Hypothalamus (tissue), 51 donors: ENCODE measurements at regions not wholly inside any gene's neighbourhood (a gene's known extent, or its start where the extent isn't known, plus 50 kb on each side); places are given as distances from the start of the nearest gene placed in this dataset.

Experiments
- DNase-seq, 51 donors: peaks; one replicate each; lab custom pipeline; 2025; lab: John Stamatoyannopoulos, UW

DNA sequence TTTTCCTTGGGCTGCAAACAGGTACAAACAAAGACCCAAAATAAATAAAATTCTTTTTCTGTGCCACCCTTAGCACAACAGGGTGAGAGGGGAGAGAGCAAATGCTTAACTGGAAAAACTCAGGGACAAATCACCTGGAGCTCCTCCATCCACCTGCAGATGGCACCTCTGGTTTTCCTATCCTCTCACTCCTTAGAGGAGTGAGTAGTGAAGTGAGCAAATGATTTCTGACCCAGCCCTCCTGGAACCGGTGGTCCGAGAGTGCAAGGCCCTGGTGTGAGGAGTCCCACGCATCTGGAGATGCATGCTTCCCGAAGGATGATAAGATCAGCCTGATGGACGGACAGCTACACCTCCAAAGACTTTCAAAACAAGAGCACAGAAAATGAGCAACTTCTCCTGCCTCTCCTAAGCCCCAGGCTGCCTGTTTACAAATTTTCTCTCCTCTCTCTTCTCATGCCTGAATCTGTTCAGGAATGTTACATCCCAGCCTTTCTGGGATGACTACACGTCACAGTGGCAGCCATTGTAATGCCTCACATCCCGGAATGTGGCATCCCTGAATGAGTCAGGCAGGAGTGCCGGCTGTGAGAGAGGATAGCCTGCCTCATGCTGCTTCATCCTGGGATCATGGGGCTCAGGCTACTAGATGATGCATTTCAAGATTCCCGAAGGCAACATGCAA, 86.4 kb downstream of the ADRB2 start:
- peak in 3 of 51 donors; percentile 12 to 24 (median 14) for DNase-seq

DNA sequence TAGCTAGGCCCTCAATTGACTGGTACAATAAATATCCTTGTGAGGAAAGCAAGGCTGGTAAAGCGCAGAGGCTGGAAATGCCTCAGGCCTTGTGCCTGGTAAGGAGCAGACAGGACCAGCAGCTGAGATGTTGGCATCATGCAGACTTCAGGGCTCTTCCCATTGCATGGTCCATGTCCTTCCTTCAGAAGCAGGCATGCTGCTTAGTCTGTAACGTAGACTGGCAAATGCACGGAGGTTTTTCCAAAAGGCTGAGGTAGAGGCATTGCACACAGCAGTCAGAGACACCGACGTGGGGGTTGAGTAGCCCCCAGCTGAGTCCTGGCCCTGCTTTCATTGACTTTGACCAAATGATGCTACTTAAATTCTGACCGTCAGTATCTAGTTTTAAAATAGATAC, 87.1 kb downstream of the ADRB2 start:
- DNase-seq, result no peak

DNA sequence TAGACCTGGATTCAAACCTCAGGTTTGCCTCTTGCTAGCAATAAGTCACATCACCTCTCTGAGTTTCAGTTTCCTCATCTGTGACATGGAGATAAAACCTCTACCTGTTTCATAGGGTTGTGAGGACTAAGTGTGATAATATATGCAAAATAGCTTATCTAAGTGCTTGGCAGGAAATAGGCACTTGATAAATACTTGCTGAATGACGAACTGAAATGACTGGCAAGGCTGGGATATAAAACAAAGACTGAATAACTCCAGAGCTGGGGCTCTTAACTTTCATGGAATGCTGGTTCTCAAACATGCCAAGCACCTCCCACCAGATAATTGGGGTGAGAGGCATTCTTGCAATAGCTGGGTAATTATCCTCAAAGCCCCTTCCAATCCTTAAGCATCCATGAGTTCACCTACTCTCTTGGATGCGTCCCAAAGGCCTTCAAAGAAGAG, 87.6 kb downstream of the ADRB2 start:
- DNase-seq, result no peak

DNA sequence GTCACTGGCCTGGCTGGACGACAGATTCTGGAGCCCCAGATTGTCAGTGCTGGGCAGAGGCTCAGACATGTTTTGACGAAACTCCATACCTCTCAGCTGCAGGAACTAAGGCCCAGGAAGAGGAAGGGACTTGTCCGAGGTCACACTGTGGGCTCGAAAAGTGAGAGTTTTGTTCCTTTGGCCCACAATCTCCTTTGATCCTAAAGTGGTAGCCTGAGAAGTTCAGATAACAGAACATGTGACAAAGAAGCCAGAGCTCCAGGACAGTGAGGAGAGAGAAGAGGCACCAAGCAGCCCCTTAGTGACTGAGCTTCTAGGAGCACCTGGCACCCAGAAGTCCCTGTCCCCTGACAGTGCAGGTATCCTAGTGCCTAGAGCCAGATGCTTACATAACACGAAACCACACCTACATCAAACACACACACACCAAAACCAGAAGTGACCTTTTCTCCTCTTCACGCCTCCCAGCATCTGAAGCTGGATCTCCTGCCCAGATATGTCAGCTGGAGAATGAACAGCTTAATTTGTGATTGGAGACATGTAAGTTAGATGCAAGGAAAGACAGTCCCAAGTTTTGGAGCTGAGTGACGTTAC, 88.9 kb downstream of the ADRB2 start:
- DNase-seq, result no peak

DNA sequence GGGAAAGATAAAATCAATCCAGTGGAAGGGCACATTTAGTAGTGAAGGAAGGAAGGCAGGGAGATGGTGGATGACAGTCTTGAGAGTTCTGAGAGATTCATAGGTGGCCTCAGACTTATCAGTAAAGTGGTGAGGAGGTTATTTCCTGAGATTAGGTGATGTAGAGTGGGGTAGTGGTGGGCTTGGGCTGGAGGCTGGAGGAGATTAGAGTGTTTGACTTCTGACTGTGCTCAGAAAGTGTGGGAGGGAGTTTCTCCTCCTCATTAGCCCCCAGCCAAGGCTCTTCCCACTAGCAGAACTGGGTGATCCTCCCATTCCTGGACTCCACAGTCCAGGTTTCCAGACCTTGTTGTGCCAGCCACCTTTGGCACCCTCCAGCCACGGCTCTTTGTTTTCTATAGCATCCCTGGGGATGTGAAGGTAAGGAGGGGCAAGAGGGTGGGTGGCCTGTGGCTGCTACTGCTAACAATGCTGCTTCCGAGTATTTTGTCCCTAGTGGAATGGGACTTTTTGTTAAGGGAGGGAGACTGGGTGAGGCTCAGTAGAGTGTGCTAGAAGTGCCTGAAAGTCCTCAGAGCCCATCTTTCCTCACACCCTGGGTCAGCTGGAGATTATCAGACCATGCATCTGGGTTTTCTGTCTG, 94.4 kb downstream of the ADRB2 start:
- no peak for DNase-seq

DNA sequence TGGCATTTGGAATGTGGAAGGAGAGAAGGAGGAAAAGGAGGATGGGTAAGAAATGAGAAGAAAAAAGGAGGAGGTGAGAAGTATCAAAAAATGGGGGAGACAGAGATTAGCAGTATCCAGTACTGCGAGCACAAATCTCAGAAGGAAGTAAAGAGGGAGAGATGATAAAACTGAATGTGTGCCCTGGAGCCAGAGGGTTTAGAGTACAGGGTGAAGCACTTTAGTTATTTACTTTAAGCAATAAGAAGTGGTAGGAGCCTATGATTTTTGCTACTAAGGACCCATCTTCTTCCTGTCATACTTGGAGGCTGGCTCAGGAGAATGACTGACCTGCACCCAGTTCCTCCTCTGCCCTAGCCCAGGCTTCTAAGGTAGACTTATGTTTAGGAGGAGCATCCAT, 94.9 kb downstream of the ADRB2 start:
- no peak for DNase-seq

DNA sequence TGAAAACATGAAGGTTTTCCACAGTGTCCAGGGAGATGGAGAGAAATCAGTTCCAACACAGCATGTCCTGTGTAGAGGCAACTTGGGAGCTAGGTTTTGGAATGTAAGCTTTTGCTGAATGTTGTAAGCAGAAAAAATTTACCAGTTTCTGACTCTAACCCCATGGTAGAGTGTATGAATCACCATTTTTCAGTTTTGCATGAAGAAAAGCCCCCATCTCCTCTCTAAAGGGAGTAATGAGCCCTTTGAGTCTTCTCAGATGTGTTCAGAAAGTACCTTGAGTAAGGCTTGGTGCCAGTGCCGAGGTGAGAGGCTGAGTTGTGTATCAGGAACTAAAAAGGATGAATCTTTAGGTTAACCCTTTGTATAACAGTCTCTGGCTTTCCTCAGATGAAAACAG, 96.2 kb downstream of the ADRB2 start:
- no peak for DNase-seq

DNA sequence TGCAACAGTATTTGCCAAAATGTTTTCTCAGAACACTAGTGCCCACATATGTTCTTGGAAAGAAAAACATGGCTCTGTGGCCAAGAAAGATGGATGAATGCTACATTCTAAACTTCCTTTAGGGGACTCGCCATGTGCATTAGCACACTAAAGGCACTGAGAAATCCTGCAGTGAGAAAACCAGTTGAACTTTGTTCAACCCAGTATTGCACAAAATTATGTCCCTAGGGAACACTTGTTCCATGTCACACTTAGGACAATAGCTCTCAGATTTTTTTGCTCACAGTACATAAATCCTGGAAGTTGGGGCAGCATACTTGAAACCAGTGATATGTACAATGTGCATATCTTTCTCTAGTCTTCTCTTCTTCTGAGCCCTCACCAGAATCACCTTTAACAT, 96.6 kb downstream of the ADRB2 start:
- no peak for DNase-seq

DNA sequence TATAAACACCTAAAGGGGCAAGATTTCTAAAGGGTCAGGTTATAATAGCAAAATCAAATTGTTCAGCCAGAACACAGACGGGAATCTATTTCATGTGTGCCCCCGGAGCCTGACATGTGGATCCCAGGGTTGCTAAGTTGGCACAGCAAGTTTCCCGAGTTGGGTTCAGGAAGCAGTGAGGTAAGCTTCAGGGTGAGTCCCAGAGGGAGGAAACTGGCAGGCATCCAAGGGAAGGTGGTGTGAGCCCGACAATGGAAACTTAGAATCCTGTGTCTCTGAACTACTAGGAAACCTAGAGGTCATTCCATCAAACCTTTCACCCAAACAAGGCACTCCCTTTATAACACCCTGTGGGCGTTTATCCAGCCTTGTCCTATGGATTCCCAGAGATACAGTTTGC, 98.4 kb downstream of the ADRB2 start:
- no peak for DNase-seq

DNA sequence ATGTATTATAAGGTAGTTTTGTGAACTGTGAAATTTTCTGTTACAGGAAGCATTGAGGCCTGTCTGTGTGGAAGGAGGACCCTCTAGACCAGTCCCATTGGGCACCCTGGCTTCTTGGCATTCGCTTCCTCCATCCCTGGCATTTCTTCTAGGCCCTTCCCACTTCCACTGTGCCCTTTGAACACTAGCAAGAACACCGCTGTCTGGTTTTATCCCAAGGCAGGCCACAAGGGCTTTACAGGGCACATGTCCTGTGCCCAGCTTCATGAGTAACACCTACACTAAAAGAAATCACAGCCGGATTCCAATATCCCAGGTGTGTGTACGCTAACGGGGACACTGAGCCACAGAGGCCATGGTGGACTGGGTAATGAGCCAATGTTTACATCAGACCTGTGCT, 99.8 kb downstream of the ADRB2 start:
- DNase-seq, result no peak

DNA sequence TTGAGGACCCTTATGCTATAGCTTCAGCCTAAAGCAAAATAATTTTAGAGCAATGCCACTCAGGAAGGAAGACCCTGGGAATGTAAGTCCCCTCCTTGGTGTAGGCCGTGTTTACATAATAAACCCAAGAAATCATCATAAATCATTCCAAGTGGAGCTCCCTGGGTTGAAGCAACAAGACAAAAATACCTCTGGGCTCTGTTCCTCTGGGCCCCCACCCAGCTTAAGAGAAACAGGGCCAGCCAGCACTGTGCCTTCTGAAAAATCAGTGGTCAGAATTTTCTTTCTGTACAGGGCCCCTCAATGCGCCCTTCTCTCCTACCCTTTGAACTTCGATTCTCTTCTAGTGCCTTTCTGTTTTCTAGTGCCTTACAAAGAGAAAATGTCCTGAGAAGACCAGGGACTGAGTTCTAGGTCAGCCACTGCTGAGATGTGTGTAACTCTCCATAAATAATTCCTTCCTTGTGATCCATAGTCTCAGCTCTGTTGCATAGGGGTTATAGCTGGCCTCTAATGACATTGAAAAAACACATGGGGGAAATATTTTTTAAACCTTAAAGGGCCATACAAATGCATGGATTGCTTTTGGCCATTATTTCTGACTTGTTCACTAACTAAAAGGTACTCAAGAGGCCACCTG, 101.0 kb downstream of the ADRB2 start:
- DNase-seq, result no peak

DNA sequence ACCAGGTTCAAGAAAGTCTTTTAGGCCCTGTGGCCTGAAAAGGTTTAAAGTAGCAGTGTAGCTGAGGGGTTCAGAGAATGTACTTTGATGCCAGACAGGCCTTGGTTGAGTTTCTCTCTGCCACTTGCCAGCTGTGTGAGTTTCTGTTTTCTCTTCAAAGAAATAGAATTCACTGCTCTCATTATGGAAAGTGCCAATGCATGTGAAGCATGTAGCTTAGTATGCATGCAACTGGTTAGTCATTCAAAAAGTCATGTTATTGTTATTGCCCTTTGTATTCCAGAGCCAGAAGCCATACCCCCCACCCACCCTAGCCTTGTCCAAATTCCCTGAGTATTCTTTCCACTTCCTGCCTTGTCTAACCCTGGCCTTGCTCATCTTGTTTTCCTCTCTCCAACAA, 101.7 kb downstream of the ADRB2 start:
- no peak for DNase-seq

DNA sequence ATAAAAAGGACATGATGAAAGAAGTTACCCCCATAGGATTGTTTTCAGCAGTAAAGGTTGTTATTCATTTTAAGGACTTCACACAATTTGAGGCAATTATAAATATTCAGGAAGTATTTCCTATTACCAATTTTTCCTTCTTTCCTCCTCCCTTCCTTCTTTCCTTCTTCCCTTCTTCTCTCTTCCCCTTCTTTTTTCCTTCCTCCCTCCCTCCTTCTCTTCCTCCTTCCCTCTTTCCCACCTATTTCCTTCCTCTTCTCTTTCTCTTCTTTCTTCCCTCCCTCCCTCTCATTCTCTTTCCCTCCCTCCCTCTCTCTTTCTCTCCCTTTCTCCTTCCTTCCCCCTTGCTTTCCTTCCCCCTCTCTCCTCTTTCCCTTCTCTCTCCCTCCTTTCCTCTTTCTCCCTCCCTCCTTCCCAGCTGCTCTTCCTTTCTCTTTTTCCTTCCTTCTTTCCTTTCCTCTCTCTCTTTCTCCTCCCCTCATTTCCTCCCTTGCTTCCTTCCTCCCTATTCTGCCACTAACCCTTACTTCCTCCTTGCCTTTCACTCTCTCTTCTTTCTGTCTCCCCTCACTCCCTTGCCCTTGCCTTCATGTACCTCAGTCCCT, 105.1 kb downstream of the ADRB2 start:
- no peak for DNase-seq

DNA sequence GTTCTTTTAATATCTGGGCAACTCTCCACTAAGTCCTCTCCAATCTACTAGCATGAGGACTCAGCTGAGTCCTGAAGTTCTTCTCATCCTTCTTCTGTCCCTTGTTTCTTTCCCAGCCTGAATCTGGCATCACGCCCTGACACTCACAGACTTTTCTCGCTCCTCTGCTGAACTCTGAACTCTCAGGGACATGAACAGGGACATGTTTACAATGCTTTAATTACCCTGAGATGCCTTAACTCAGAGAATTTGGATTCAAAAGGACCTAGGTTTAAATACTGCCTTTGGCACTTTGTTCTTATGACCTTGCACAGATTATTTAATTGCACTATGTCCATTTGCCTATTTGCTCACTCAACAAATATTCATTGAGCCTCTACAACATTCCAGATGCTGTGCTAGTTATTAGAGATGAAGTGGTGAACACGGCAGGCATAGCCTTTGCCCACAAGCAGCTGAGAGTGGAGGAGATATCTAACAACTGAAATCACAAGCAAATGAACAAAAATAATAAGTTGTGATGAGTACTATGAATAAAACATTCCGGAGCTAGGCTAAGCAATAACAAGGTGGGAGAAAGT, 106.0 kb downstream of the ADRB2 start:
- DNase-seq, result no peak

DNA sequence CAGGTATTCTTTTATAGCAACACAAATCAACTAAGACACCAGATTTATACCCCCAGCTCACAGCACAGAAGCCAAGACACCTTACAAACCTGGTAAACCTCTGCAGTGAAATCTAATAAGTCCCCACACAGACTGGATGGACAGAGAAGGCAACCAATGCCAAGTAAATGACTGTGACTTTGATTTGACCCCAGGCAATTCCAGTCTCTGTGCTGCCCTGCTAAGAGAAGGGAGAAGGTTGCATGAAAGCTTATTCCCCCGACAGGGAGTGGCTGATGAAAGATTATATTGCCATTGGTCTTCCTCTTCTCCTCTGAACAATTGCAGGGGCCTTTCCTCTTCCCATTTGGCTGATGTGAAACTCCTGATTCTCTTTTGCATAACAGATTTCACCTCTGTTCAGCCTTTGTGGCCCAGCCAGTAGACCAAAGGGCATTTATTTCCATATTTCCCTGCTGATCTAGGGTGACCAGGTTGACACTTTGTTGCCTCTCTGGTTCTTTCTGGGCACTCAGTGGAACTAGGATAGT, 107.6 kb downstream of the ADRB2 start:
- no peak for DNase-seq

DNA sequence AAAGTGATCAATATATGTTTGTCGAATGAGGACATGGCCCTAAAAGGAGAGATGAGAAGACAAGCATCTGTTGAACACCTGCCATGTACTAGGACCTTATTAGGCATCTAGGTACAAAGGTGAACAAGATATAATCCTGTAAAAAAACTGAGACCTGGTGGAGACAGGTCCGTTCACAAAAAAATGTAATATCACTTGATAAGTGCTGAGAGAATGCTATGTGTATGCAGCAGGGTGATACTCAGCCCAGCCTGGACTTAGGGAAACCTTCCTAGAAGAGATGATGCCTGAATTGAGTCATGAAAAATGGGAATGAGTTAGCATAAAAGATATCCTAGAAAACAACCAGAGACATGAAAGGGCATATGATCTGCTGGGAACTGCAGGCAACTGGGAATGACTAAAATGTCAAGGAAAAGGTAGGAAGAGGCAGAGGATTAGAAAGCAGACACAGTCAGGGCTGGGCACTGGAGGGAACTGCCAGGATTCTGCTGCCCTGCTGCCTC, 108.5 kb downstream of the ADRB2 start:
- DNase-seq, result no peak

DNA sequence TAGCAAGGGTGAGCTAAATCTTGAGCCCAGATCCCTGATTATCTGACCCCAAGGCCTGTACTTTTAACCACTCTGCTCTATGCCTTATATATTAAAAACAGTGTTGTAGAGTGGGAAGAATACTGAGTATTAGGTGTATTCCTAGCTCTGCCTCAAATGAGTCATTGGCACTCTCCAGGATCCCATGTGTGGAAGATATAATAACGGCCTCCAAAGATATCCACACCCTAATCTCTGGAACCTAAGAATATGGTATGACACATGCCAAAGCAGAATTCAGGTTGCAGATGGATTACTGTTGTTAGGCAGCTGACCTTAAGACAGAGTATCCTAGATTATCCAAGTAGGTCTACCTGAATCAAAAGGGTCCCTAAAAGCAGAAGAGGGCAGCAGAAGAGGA, 110.8 kb downstream of the ADRB2 start:
- DNase-seq, result no peak

DNA sequence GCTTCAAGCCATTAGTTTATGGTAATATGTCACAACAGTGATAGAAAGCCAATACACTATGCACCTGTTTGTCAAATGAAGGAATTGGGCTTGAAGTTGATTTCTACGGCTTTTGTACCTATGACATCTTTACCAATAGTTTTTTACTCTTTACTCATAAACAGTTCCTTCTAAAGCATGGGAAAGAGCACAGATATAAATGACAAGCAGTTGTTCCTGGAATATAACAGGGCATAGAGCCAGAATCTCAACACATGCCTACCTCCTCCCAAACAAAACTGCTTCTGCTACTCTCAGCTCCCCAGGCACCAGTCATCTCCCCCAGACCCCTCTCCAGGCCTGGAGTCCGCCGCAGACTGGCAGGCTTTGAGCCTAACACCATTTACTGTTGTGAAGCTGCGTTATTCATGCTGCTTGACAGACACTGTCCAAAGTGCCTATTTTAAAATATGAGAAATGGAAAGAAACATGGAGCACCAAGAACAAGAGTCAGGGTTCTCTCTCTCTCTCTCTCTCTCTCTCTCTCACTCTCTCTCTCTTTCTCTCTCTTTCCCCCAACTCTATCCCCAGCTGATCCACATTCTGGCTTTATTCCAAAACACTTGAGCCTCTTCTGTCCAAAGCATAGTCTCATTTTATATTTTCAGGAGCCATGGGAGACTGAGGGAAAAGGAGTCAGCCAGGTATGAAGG, 111.6 kb downstream of the ADRB2 start:
- no peak for DNase-seq

DNA sequence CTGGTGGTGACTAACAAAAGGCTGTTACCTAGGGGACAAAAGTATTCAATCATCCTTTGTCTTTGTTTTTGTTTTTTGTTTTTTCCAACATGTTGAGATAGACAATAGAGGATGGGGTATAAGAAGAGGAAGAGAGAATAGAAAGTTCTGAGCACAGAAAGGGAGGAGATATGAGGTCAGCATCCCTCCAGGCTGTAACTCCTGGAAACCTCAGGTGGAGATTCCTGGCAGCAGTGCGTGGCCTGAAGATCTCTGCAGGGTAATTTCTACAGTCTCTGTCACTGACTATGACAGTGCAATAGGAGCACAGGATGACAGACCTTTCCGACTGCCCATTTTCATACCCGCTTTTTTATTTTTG, 112.1 kb downstream of the ADRB2 start:
- DNase-seq, result no peak

DNA sequence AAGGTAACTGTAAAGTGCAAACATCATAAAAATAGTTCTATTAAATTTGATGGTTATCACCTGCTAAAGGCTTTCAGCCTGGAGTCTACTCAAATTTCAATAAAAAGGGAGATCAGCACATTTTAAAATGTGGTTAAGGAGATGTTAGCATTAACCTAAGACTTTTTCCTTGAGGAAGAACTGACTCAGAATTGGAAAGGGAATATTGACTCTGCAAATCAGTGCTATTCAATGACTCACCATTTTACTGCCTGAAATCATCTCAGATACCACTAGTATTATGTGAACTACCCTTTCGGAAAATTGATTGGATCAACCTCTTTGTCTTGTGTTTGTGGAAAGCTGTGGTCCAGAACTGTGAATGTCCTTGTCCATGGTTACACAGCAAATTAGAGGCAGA, 113.3 kb downstream of the ADRB2 start:
- DNase-seq, result no peak
